H1 (cell line): ENCODE measurements at regions not wholly inside any gene's neighbourhood (a gene's known extent, or its start where the extent isn't known, plus 50 kb on each side); places are given as distances from the start of the nearest gene placed in this dataset.

Source experiments
- CTCF ChIA-PET: fragments of 300-600 bp; sonication (Branson Sonifier 250); formaldehyde crosslinking; loops from one replicate; lab custom pipeline; 2021; ENCODE audit not compliant: partially characterized antibody; lab: Charles Lee
- POLR2A ChIA-PET: fragments of 300-600 bp; sonication (Branson Sonifier 250); formaldehyde crosslinking; loops from one replicate; lab custom pipeline; 2021; ENCODE audit warnings: inconsistent platforms; ENCODE audit not compliant: partially characterized antibody; lab: Charles Lee
- DNase-seq, 2 experiments: peaks; one replicate each; pipeline versions ENCODE4 v3.0.0 to v3.0.0-alpha.2; 2010 to 2022; ENCODE audit warnings: low spot score in 2 of 2, low read depth in 1 of 2, mixed read lengths in 1 of 2
- FAIRE-seq: peaks from 2 replicates; lab custom pipeline; 2011; peaks lifted over from hg19 to GRCh38; lab: Jason Lieb, UNC
- H2AFZ ChIP-seq: 2 replicates; pipeline ENCODE4 v1.8.1; 2012; ENCODE audit warnings: low read length, inconsistent platforms
- H2AK5ac ChIP-seq: 2 replicates; pipeline ENCODE4 v1.6.1; 2013; ENCODE audit warnings: low read depth, low read length
- H2BK120ac ChIP-seq: replicated peaks from 2 replicates; pipeline ENCODE3; 2013; ENCODE audit warnings: low read depth, low read length, inconsistent platforms
- H2BK12ac ChIP-seq: 2 replicates; pipeline ENCODE4 v1.6.1; 2013; ENCODE audit warnings: low read depth, low read length
- H2BK15ac ChIP-seq: 2 replicates; pipeline ENCODE4 v1.6.1; 2013; ENCODE audit warnings: low read length
- H2BK20ac ChIP-seq: 2 replicates; pipeline ENCODE4 v1.6.1; 2013; ENCODE audit warnings: low read length
- H2BK5ac ChIP-seq: 2 replicates; pipeline ENCODE4 v1.6.1; 2013; ENCODE audit warnings: low read depth, low read length
- H3K14ac ChIP-seq: 2 replicates; pipeline ENCODE4 v1.6.1; 2013; ENCODE audit warnings: inconsistent platforms; ENCODE audit not compliant: insufficient read length
- H3K18ac ChIP-seq: 2 replicates; pipeline ENCODE4 v1.6.1; 2013; ENCODE audit warnings: low read length; ENCODE audit errors: extremely low read depth
- H3K23ac ChIP-seq: 2 replicates; pipeline ENCODE4 v1.6.1; 2013; ENCODE audit warnings: inconsistent platforms; ENCODE audit not compliant: insufficient read length
- H3K23me2 ChIP-seq: 2 replicates; pipeline ENCODE4 v1.6.1; 2013; ENCODE audit warnings: low read depth, low read length
- H3K27ac ChIP-seq: 2 replicates; pipeline ENCODE4 v1.6.1; 2011; ENCODE audit warnings: low read depth, low read length, inconsistent platforms
- H3K27me3 ChIP-seq, 4 experiments: replicated peaks in 1 of 4; 1 replicate in 1 of 4; 2 replicates in 3 of 4; pipeline versions ENCODE4 v1.6.1 to v1.8.1; 2011 to 2013; ENCODE audit warnings: low read length in 3 of 4, mild to moderate bottlenecking in 3 of 4, inconsistent platforms in 2 of 4, mixed read lengths in 2 of 4, moderate library complexity in 1 of 4; ENCODE audit not compliant: control insufficient read depth in 3 of 4, insufficient read depth in 3 of 4; ENCODE audit errors: extremely low read depth in 1 of 4
- H3K36me3 ChIP-seq, 4 experiments: 2 replicates each; pipeline versions ENCODE4 v1.6.1 to v1.8.1; 2011 to 2013; ENCODE audit warnings: mild to moderate bottlenecking in 4 of 4, low read length in 3 of 4, moderate library complexity in 2 of 4, control low read depth in 1 of 4, inconsistent platforms in 1 of 4; ENCODE audit not compliant: insufficient read depth in 4 of 4, control insufficient read depth in 2 of 4
- H3K4ac ChIP-seq: replicated peaks from 2 replicates; pipeline ENCODE3; 2013; ENCODE audit warnings: low read length, low read depth, mixed read lengths, inconsistent platforms; ENCODE audit not compliant: insufficient read length
- H3K4me1 ChIP-seq, 4 experiments: replicated peaks in 1 of 4; 1 replicate in 1 of 4; 2 replicates in 3 of 4; pipeline versions ENCODE4 v1.6.1 to v1.8.1; 2011 to 2013; ENCODE audit warnings: low read length in 3 of 4, inconsistent platforms in 2 of 4, mixed read lengths in 1 of 4; ENCODE audit not compliant: insufficient read depth in 4 of 4, control insufficient read depth in 3 of 4
- H3K4me2 ChIP-seq, 2 experiments: 2 replicates each; pipeline versions ENCODE4 v1.6.1 to v1.8.1; 2011 to 2013; ENCODE audit warnings: low read depth in 2 of 2, low read length in 2 of 2, control low read depth in 1 of 2, inconsistent platforms in 1 of 2, mild to moderate bottlenecking in 1 of 2; ENCODE audit not compliant: insufficient read depth in 1 of 2
- H3K4me3 ChIP-seq, 4 experiments: fragments of 200-600, 300-600 bp in 1 of 4; sonication (generic), shearing (Covaris generic), sonication (Bioruptor Twin) in 1 of 4; 2 replicates each; pipeline versions ENCODE4 v1.5.1 to v1.8.1; 2011 to 2016; ENCODE audit warnings: low read length in 4 of 4, low read depth in 3 of 4, control low read depth in 2 of 4, inconsistent platforms in 2 of 4, mild to moderate bottlenecking in 2 of 4, mixed read lengths in 1 of 4, moderate library complexity in 1 of 4; ENCODE audit not compliant: insufficient read depth in 2 of 4; ENCODE audit errors: extremely low read depth in 1 of 4
- H3K56ac ChIP-seq: replicated peaks from 2 replicates; pipeline ENCODE3; 2013; ENCODE audit warnings: low read depth, mild to moderate bottlenecking, mixed read lengths, low read length, inconsistent platforms; ENCODE audit not compliant: insufficient read length
- H3K79me1 ChIP-seq: 2 replicates; pipeline ENCODE4 v1.6.1; 2013; ENCODE audit warnings: low read depth, low read length, control low read depth
- H3K79me2 ChIP-seq, 2 experiments: 2 replicates each; pipeline versions ENCODE4 v1.6.1 to v1.8.1; 2012 to 2013; ENCODE audit warnings: low read length in 2 of 2, mild to moderate bottlenecking in 2 of 2, inconsistent platforms in 1 of 2; ENCODE audit not compliant: insufficient read depth in 2 of 2, control insufficient read depth in 1 of 2
- H3K9ac ChIP-seq, 4 experiments: replicated peaks in 1 of 4; 1 replicate in 1 of 4; 2 replicates in 3 of 4; pipeline versions ENCODE4 v1.6.1 to v1.8.1; 2011 to 2013; ENCODE audit warnings: low read depth in 3 of 4, low read length in 3 of 4, control low read depth in 2 of 4, mild to moderate bottlenecking in 2 of 4, moderate library complexity in 2 of 4, inconsistent platforms in 1 of 4; ENCODE audit errors: extremely low read depth in 1 of 4
- H3K9me3 ChIP-seq, 2 experiments: 2 replicates each; pipeline versions ENCODE4 v1.6.1 to v1.8.1; 2012 to 2013; ENCODE audit warnings: mild to moderate bottlenecking in 2 of 2, moderate library complexity in 2 of 2, control low read depth in 1 of 2, inconsistent platforms in 1 of 2, low read depth in 1 of 2, low read length in 1 of 2, mixed read lengths in 1 of 2; ENCODE audit not compliant: insufficient read depth in 2 of 2
- H4K20me1 ChIP-seq, 2 experiments: replicated peaks in 1 of 2; 2 replicates each; pipeline versions ENCODE3 to v1.8.1; 2011 to 2013; ENCODE audit warnings: inconsistent platforms in 2 of 2, low read length in 2 of 2, mild to moderate bottlenecking in 1 of 2; ENCODE audit not compliant: insufficient read depth in 2 of 2, control insufficient read depth in 1 of 2
- H4K5ac ChIP-seq: 2 replicates; pipeline ENCODE4 v1.6.1; 2013; ENCODE audit warnings: low read length, low read depth, mixed read lengths, inconsistent platforms; ENCODE audit not compliant: insufficient read length
- H4K8ac ChIP-seq: 2 replicates; pipeline ENCODE4 v1.8.0; 2013; ENCODE audit warnings: mild to moderate bottlenecking, moderate library complexity, low read length, inconsistent platforms; ENCODE audit not compliant: insufficient read depth; ENCODE audit errors: extremely low read depth
- H4K91ac ChIP-seq: replicated peaks from 2 replicates; pipeline ENCODE3; 2013; ENCODE audit warnings: low read length, mixed read lengths, inconsistent platforms; ENCODE audit not compliant: insufficient read length
- ASH2L ChIP-seq: fragments of 200-600, 300-600 bp; sonication (generic); IDR thresholded peaks from one replicate; pipeline ENCODE4 v1.7.1; 2017; ENCODE audit warnings: low read length
- BACH1 ChIP-seq: IDR thresholded peaks from 2 replicates; pipeline ENCODE4 v1.6.1; 2012; ENCODE audit warnings: low read length, improper control_type of control experiment
- BRCA1 ChIP-seq: IDR thresholded peaks from 2 replicates; pipeline ENCODE4 v1.6.1; 2012; ENCODE audit warnings: low read depth, low read length, improper control_type of control experiment
- CBX5 ChIP-seq: fragments of 300-800, 300-1000 bp; sonication (generic); IDR thresholded peaks from 2 replicates; pipeline ENCODE4 v1.7.1; 2016; ENCODE audit warnings: antibody characterized with exemption, low read length, low read depth
- CBX8 ChIP-seq: fragments of 300-800, 300-1000 bp; sonication (generic); IDR thresholded peaks from 2 replicates; pipeline ENCODE4 v1.7.1; 2016; ENCODE audit warnings: low read depth, low read length, borderline replicate concordance
- CHD1 ChIP-seq: IDR thresholded peaks from 2 replicates; pipeline ENCODE4 v1.6.1; 2012; ENCODE audit warnings: low read depth, low read length, improper control_type of control experiment
- EGR1 ChIP-seq: IDR thresholded peaks from 2 replicates; pipeline ENCODE4 v1.6.1; 2011; ENCODE audit warnings: low read depth, low read length, borderline replicate concordance
- EP300 ChIP-seq, 2 experiments: IDR thresholded peaks; 1 replicate in 1 of 2; 2 replicates in 1 of 2; pipeline ENCODE4 v1.6.1; 2011 to 2012; ENCODE audit warnings: low read depth in 2 of 2, low read length in 2 of 2, mild to moderate bottlenecking in 2 of 2, borderline replicate concordance in 1 of 2, inconsistent platforms in 1 of 2, moderate library complexity in 1 of 2
- GTF2F1 ChIP-seq: IDR thresholded peaks from 2 replicates; pipeline ENCODE4 v1.6.1; 2012; ENCODE audit warnings: low read depth, low read length, improper control_type of control experiment, borderline replicate concordance
- POLR2AphosphoS5 ChIP-seq: IDR thresholded peaks from 2 replicates; pipeline ENCODE4 v1.6.1; 2011; ENCODE audit warnings: low read depth, low read length
- RBBP5 ChIP-seq: IDR thresholded peaks from 2 replicates; pipeline ENCODE4 v1.7.1; 2012; ENCODE audit warnings: low read depth, mild to moderate bottlenecking, inconsistent platforms, low read length, moderate library complexity, borderline replicate concordance
- SIN3A ChIP-seq, 2 experiments: IDR thresholded peaks in 1 of 2; conservative IDR thresholded peaks in 1 of 2; 2 replicates each; pipeline ENCODE4 v1.6.1; 2011 to 2012; ENCODE audit warnings: low read length in 2 of 2, improper control_type of control experiment in 1 of 2, low read depth in 1 of 2, mild to moderate bottlenecking in 1 of 2
- SRF ChIP-seq: IDR thresholded peaks from 2 replicates; pipeline ENCODE4 v1.6.1; 2011; ENCODE audit warnings: mild to moderate bottlenecking, low read depth, low read length, moderate library complexity
- SUZ12 ChIP-seq: fragments of 200-600 bp; sonication (generic); IDR thresholded peaks from 2 replicates; pipeline ENCODE4 v1.6.1; 2012; ENCODE audit warnings: mild to moderate bottlenecking, inconsistent platforms, low read length, moderate library complexity, mixed read lengths
- TAF7 ChIP-seq: optimal IDR thresholded peaks from 2 replicates; pipeline ENCODE3; 2011; ENCODE audit warnings: low read depth, mild to moderate bottlenecking, inconsistent platforms, low read length, moderate library complexity, borderline replicate concordance
- WGBS, 2 experiments: shearing (Covaris generic) in 1 of 2; methylation state at CpG; one replicate each; pipeline versions ENCODE4 v1.1.6 to v1.1.7; 2013 to 2015; ENCODE audit warnings: low lambda C conversion rate in 2 of 2, mixed read lengths in 2 of 2, inconsistent platforms in 1 of 2, low coverage in 1 of 2, missing lambda C conversion rate in 1 of 2; ENCODE audit not compliant: insufficient replicate concordance in 2 of 2, insufficient coverage in 1 of 2, insufficient read length in 1 of 2; ENCODE audit errors: extremely low coverage in 1 of 2, missing lambda C conversion rate in 1 of 2; 5-methylcytosine and 5-hydroxymethylcytosine counted together

DNA sequence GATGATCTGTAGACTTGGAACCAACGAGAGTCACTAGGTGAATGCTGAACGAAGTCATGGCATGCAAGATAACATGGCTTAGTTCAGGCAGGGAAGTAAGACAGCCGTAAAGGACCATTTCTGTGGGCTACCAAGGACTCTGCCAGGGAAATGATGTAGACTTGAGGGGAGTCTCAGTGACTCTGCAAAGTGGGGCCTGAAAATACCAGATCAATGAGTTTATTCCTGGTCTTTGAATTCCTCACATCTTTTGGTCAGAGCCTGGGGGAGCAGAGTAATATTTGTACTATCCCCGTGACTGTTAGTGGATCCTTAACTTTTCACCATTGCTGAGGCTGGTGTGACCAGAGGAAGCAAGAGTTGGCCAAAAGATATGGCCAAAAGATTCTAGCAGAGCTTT is 60.7 kb upstream of the INHBA start:
- Histone ChIP-seq H3K14ac (no peak overlapping the region), H4K91ac (no peak overlapping the region), H2AFZ (no peak overlapping the region), H2BK120ac (no peak overlapping the region), H2BK20ac (no peak overlapping the region), H3K23ac (no peak overlapping the region), H3K18ac (no peak overlapping the region), H3K4me1 (0 out of 7 replicates have a peak, but pooled peaks cover 0 to 2% (median 0%) of the 10 kb centered on the region in 4 experiments), H3K4me3 (no peak overlapping the region), H2AK5ac (no peak overlapping the region), H3K4ac (no peak overlapping the region), H3K36me3 (no peaks in the 10 kb centered on the region; a peak in 1 of 8 replicates), H3K27ac (no peak overlapping the region), H3K79me2 (no peaks in the 10 kb centered on the region), H3K56ac (no peak overlapping the region), H2BK15ac (no peak overlapping the region), H3K27me3 (peaks cover 0 to 1% (median 0%) of the 10 kb centered on the region in 4 experiments; a peak in 1 of 7 replicates), H3K9ac (no peak overlapping the region), H3K4me2 (no peak overlapping the region), H4K5ac (no peak overlapping the region), H2BK12ac (no peak overlapping the region), H4K20me1 (no peaks in the 10 kb centered on the region), H3K79me1 (no peaks in the 10 kb centered on the region), H4K8ac (no peak overlapping the region), H3K9me3 (peaks cover 2 to 3% of the 10 kb centered on the region in 2 experiments; a peak in 1 of 4 replicates), H3K23me2 (no peaks in the 10 kb centered on the region), H2BK5ac (no peak overlapping the region)
- no peak for FAIRE-seq
- POLR2A ChIA-PET = no interaction called here
- CTCF ChIA-PET = no interaction called here
- no peak for DNase-seq
- 97% methylated on average over 4 of the region's 4 CpGs; no CpG with 5 or more reads in 1 of the 2 experiments for WGBS, 2 experiments
- TF ChIP-seq POLR2AphosphoS5 (no peak), EGR1 (no peak), SUZ12 (no peak), GTF2F1 (no peak), BRCA1 (no peak), CBX8 (no peak), BACH1 (no peak), SRF (no peak), CHD1 (no peak), TAF7 (no peak), EP300 (IDR thresholded peaks at IDR 0.05; ENCODE audit: borderline replicate concordance in 1 of 2, low read depth in 2 of 2, low read length in 2 of 2) (no peak), RBBP5 (no peak), ASH2L (no peak), SIN3A (conservative IDR thresholded peaks at IDR 0.05 in 1 of 2, IDR thresholded peaks at IDR 0.05 in 1 of 2; ENCODE audit: low read depth in 1 of 2, low read length in 2 of 2) (no peak), CBX5 (no peak)
